Suprapubic skin (tissue), 3 donors: ENCODE measurements at regions not wholly inside any gene's neighbourhood (a gene's known extent, or its start where the extent isn't known, plus 50 kb on each side); places are given as distances from the start of the nearest gene placed in this dataset.

ENCODE experiments used
- CTCF ChIP-seq, 2 donors: fragments of 200-600 bp in 1 of 2; fragments of 450-650 bp in 1 of 2; sonication (generic) in 1 of 2; IDR thresholded peaks; one replicate each; pipeline ENCODE4 v1.5.1; 2016 to 2019; ENCODE audit warnings: antibody characterized with exemption in 2 of 2, mild to moderate bottlenecking in 1 of 2, moderate library complexity in 1 of 2
- POLR2A ChIP-seq, 2 donors: fragments of 450-650 bp; IDR thresholded peaks; one replicate each; pipeline ENCODE4 v1.6.1; 2017; ENCODE audit warnings: antibody characterized with exemption in 2 of 2, mild to moderate bottlenecking in 2 of 2, moderate library complexity in 2 of 2

- no peak for TF ChIP-seq CTCF (IDR thresholded peaks at IDR 0.05)
- TF ChIP-seq POLR2A (IDR thresholded peaks at IDR 0.05) = no peak
These were observed 225.9 kb upstream of the PRSS58 start for GRCh38 chr7:142483659-142484317.
